ENCODE measurements at regions not wholly inside any gene's neighbourhood (a gene's known extent, or its start where the extent isn't known, plus 50 kb on each side); places are given as distances from the start of the nearest gene placed in this dataset.

DNA sequence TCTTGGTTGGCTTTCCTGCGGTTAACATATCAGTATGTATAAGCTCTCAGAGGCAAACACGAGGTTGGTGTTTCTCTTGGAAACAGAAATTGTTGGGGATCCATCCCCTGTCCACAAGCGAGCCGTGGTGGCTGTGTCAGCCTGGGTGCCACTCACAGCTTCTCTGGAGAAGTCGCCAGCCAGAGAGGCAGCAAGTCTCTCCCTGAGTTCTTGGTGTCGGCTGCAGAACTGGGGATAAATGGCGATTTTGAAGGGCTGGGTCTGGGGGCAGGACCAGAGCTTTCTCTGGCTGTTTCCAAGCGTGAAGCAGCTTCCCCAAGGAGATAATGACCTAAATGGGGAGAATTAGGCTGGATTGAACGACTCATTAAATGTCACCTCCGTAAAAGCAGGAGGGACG, 335.3 kb downstream of the GLRX3 start:
- Histone ChIP-seq H4K20me1 (ENCODE audit: insufficient read depth, low read length) (no peaks in the 10 kb centered on the region), H3K27ac (ENCODE audit: low read length) (no peak overlapping the region), H3K79me2 (ENCODE audit: low read length) (no peaks in the 10 kb centered on the region), H3K9ac (ENCODE audit: low read length) (no peak overlapping the region), H2AFZ (ENCODE audit: low read depth, low read length) (no peak overlapping the region), H3K9me3 (ENCODE audit: insufficient read depth, low read length) (no peaks in the 10 kb centered on the region), H3K4me3 (ENCODE audit: low read length) (no peak overlapping the region), H3K4me2 (ENCODE audit: low read length) (no peak overlapping the region), H3K36me3 (replicated peaks; ENCODE audit: low read depth, low read length) (no peaks in the 10 kb centered on the region), H3K4me1 (ENCODE audit: low read length) (no peaks in the 10 kb centered on the region), H3K27me3 (ENCODE audit: low read depth, low read length) (no peaks in the 10 kb centered on the region)
- no peak for TF ChIP-seq EZH2phosphoT487 (IDR thresholded peaks at IDR 0.05; ENCODE audit: low read depth)
- TF ChIP-seq, protein P1, sequence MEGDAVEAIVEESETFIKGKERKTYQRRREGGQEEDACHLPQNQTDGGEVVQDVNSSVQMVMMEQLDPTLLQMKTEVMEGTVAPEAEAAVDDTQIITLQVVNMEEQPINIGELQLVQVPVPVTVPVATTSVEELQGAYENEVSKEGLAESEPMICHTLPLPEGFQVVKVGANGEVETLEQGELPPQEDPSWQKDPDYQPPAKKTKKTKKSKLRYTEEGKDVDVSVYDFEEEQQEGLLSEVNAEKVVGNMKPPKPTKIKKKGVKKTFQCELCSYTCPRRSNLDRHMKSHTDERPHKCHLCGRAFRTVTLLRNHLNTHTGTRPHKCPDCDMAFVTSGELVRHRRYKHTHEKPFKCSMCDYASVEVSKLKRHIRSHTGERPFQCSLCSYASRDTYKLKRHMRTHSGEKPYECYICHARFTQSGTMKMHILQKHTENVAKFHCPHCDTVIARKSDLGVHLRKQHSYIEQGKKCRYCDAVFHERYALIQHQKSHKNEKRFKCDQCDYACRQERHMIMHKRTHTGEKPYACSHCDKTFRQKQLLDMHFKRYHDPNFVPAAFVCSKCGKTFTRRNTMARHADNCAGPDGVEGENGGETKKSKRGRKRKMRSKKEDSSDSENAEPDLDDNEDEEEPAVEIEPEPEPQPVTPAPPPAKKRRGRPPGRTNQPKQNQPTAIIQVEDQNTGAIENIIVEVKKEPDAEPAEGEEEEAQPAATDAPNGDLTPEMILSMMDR (IDR thresholded peaks at IDR 0.05; ENCODE audit: low read depth, low read length) = no peak

DNA sequence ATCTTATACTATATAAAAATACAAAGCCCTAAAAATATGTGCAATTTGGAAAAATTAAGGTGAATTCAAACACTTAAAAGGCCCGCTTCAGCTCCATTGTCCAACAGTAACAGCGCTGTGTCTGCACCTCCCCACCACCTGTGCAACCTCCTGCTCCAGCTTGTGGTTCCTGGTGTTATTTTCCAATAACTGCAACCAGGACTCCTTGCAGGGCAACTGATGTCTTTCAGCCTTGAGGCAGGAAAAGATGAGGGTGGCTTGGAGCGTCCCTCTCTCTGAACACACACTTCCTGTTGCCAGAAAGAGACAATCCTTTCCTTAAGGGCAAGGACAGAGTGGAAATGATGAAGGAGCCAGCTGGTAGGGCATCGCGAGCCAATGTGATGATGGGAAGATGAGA, 336.0 kb downstream of the GLRX3 start:
- Histone ChIP-seq H3K79me2 (ENCODE audit: low read length) (no peaks in the 10 kb centered on the region), H4K20me1 (ENCODE audit: insufficient read depth, low read length) (no peaks in the 10 kb centered on the region), H3K9ac (ENCODE audit: low read length) (no peak overlapping the region), H2AFZ (ENCODE audit: low read depth, low read length) (no peak overlapping the region), H3K27ac (ENCODE audit: low read length) (no peak overlapping the region), H3K36me3 (replicated peaks; ENCODE audit: low read depth, low read length) (no peaks in the 10 kb centered on the region), H3K4me3 (ENCODE audit: low read length) (no peak overlapping the region), H3K9me3 (ENCODE audit: insufficient read depth, low read length) (no peaks in the 10 kb centered on the region), H3K27me3 (ENCODE audit: low read depth, low read length) (no peaks in the 10 kb centered on the region), H3K4me2 (ENCODE audit: low read length) (no peak overlapping the region), H3K4me1 (ENCODE audit: low read length) (no peaks in the 10 kb centered on the region)
- TF ChIP-seq EZH2phosphoT487 (IDR thresholded peaks at IDR 0.05; ENCODE audit: low read depth) = no peak
- TF ChIP-seq, protein P1 (IDR thresholded peaks at IDR 0.05; ENCODE audit: low read depth, low read length) = no peak

DNA sequence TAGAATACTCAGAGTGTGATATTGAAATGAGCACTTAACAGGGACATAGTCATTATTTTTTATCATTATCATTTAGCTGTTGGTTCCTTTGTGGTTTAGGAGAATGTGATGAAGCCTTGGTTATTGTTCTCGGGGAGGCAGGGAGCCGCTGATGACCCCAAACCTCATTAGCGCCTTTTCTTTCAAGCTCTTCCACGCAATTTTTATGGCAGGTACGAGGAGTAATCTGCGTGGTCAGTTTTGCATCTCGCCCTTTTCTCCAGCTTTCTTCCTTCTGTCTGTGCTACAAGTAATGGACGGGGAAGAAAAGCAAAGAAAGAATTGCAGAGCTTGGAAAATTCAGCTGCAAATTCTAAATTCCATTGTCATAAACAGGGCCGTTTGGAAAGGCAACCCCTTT, 338.4 kb downstream of the GLRX3 start:
- Histone ChIP-seq H3K4me1 (ENCODE audit: low read length) (no peaks in the 10 kb centered on the region), H2AFZ (ENCODE audit: low read depth, low read length) (no peak overlapping the region), H3K27me3 (ENCODE audit: low read depth, low read length) (no peaks in the 10 kb centered on the region)

GRCh38 chr10:130477360-130477759, 341.2 kb downstream of the GLRX3 start:
- Histone ChIP-seq H3K27me3 (ENCODE audit: low read depth, low read length) (no peaks in the 10 kb centered on the region), H3K9me3 (ENCODE audit: insufficient read depth, low read length) (no peaks in the 10 kb centered on the region), H3K27ac (ENCODE audit: low read length) (no peak overlapping the region), H3K9ac (ENCODE audit: low read length) (no peak overlapping the region), H3K4me1 (ENCODE audit: low read length) (no peaks in the 10 kb centered on the region), H3K36me3 (replicated peaks; ENCODE audit: low read depth, low read length) (no peaks in the 10 kb centered on the region), H2AFZ (ENCODE audit: low read depth, low read length) (no peak overlapping the region), H3K4me3 (ENCODE audit: low read length) (no peak overlapping the region), H4K20me1 (ENCODE audit: insufficient read depth, low read length) (no peaks in the 10 kb centered on the region), H3K79me2 (ENCODE audit: low read length) (no peaks in the 10 kb centered on the region), H3K4me2 (ENCODE audit: low read length) (no peak overlapping the region)
- TF ChIP-seq, protein P1 (IDR thresholded peaks at IDR 0.05; ENCODE audit: low read depth, low read length) = no peak

More for the DNA sequence above, 338.4 kb downstream of the GLRX3 start:
- Histone ChIP-seq H3K9me3 (ENCODE audit: insufficient read depth, low read length) (no peaks in the 10 kb centered on the region), H3K36me3 (replicated peaks; ENCODE audit: low read depth, low read length) (no peaks in the 10 kb centered on the region), H3K4me2 (ENCODE audit: low read length) (no peak overlapping the region), H3K79me2 (ENCODE audit: low read length) (no peaks in the 10 kb centered on the region), H3K27ac (ENCODE audit: low read length) (no peak overlapping the region), H3K4me3 (ENCODE audit: low read length) (no peak overlapping the region), H3K9ac (ENCODE audit: low read length) (no peak overlapping the region), H4K20me1 (ENCODE audit: insufficient read depth, low read length) (no peaks in the 10 kb centered on the region)
- TF ChIP-seq, protein P1 (IDR thresholded peaks at IDR 0.05; ENCODE audit: low read depth, low read length) = no peak
- no peak for TF ChIP-seq EZH2phosphoT487 (IDR thresholded peaks at IDR 0.05; ENCODE audit: low read depth)

Data from OCI-LY3 (cell line).